COLO668 (cell line): ENCODE measurements at regions not wholly inside any gene's neighbourhood (a gene's known extent, or its start where the extent isn't known, plus 50 kb on each side); places are given as distances from the start of the nearest gene placed in this dataset.
"Not testable (repeated sequence)": the region's sequence is repeated elsewhere in the genome, so short reads cannot be mapped to it uniquely, and the experiment has no call there.

Source experiments
- DNase-seq: peaks from one replicate; lab custom pipeline; 2025; ENCODE audit not compliant: unreplicated experiment; lab: John Stamatoyannopoulos, UW

- no peak for DNase-seq
Measured at GRCh38 chr15:69876064-69876940, 221.4 kb downstream of the TLE3 start.

- DNase-seq, result not testable (repeated sequence)
Measured at GRCh38 chr15:69879963-69880362, 217.8 kb downstream of the TLE3 start.

DNA sequence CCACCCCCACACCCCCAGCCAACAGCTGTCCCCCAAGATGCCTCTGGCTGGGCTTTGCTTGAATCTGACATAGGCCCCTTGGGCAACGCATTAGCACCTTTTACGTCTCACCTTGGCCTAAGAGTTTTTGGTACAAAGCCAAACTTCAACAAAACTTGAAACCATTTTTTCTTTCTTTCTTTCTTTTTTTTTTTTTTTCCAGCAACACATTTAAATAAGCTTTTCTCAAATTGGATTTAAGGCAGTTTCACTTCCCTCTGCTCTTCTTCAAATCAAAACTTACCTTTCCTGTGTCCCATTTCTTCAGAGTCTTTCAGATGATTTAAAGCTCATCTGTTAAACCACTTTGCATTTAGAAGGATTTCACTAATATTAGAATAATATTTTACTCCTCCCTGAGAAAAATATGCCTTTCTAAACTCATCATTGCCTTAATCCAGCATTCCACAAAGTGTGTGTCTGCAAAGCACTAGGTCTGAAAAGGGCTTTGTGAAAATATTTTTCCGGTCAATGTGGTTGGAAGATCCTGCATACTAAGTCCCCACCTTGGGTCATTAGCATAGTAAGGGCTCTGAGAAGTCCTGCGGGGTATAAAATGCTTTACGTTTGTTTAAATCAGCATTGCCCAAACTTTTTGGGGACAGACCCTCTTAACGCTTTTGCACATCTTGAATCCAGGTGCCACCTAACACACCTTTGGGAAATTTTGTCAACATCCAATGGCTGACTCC is 217.0 kb downstream of the TLE3 start:
- no peak for DNase-seq

- DNase-seq, result no peak
Measured at GRCh38 chr15:69881302-69881670, 216.4 kb downstream of the TLE3 start.

GRCh38 chr15:69881766-69882165 is 216.0 kb downstream of the TLE3 start:
- DNase-seq, result no peak

DNA sequence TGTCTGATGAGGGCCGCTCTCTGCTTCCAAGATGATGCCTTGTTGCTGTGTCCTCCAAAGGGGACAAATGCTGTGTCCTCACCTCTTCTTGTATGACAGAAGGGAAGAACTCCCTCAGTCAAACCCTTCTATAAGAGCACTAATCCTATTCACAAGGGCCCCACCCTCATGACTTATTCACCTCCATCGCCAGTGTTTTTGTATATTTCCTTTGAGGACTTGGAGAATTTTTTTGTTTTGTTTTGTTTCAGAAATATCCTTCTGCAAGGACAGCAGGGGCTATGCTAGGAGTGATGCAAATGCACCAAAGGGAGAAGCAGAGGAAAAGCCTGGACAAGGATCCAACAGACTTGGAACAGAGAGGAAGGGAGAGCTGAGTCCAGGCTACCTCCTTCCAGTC is 214.4 kb downstream of the TLE3 start:
- no peak for DNase-seq

DNA sequence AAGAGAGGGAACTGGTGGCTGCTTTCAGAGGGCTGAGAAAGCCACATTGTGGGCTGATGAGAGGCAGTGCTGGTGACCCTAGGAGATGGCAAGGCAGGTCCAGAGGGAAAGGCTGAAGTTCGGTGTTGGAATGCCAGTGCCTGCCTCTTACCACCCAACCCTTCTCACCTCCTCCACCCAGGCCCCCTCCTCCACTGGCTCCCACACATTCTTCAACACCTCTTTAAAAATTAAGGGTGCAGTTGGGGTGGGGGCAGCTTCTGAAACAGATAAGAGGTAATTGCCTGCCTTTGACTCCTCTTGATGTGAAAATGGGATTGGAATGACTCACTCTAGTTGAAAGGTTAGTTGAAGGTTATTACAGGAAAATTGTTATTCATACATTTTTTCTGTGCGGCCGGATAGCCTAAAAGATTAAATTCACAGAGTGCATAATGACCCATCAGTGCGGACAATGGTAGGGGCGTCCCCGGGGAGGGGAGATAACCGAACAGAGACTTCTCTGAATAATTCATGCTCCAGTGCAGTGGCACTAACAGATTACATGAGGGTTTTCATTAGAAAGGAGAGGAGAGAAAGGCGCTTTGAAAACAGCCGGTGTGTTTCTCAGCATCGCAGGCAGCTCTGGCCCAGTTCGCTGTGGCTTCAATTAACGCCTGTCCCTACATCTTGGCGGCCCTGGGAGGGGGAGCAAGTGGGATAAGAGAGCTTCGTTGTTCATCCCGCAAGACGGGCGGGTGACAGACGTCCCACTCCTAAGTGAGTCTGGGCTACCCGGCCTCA is 212.4 kb downstream of the TLE3 start:
- DNase-seq, result no peak

GRCh38 chr15:69887009-69887408 is 210.7 kb downstream of the TLE3 start:
- DNase-seq, result no peak

DNA sequence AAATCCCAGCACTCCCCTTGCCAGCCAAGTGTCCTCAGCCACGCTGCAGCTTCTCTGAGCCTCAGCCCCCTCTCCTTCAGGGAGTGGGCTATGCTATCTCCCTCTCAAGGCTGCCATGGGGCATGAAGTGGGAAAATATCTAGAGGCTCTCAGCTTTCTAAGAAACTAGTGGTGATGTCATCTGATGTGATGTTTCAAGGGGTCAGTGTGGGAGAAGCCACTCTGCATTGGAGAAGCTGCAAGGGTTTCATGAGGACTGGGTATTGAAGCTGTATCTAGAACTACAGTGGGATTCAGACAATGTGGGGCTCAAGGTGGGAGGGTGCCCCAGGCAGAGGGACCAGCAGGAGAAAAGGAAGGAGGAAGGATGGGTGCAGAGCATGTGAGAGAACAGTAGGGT is 210.2 kb downstream of the TLE3 start:
- DNase-seq, result no peak

DNA sequence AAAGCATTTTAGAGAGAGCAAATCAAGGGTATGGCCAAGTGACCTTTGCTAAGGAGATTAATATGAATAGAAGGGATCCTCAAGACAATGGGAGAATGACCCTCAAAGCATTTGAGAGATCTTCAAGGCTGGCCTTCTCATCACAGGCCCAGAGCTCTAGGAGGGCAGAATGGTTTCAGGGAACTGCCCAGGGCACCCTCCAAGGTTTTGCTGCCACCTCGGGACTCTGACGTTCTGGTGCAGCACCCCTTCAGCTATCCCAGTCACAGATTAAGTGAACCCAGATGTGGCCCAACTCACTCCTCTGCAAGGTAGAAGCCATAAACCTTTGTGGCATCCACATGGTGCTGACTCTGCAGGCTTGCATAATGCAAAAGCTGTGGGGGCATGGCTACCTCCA is 209.3 kb downstream of the TLE3 start:
- no peak for DNase-seq

DNA sequence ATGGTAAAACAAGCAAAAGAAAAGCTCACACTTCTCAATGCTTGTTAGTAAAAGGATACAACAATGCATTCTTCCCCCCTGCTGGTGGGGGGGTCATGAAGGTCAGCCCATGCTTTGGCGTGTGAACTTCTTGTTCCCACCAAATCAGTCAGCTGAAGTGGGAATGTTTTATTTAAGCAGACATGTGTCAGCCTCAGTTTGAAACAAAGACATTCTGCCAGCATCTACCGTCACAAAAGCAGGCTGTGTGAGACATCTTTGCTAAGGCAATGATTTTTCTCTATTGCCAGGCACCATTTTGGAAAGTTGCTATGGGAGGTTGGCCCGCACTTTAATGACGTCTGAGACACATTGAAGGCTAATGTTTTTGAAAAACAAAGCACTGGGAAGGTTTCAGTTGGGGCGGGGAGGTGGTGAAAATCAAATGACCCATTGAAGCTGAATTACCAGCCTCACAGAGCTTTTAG is 206.6 kb downstream of the TLE3 start:
- DNase-seq, result no peak

GRCh38 chr15:69891606-69892005 is 206.1 kb downstream of the TLE3 start:
- DNase-seq, result no peak

DNA sequence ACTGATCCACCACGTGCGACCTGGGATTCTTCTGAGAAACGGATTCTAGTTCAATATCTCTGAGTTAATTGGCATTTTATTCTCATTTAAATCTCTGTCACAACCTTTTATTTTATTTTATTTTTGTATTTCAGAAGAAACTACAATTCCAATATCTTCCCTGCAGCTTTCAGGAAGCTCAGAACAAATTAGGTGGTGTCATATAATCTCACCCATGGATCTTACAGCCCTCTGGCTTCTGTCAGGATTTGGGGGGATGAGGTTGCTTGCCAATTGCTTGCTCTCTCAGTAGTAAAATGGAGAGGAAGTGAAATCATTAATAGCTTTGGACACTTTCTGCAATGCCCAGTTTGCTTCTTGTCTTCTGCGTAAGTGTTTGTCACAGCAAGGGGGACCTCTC is 205.4 kb downstream of the TLE3 start:
- no peak for DNase-seq

DNA sequence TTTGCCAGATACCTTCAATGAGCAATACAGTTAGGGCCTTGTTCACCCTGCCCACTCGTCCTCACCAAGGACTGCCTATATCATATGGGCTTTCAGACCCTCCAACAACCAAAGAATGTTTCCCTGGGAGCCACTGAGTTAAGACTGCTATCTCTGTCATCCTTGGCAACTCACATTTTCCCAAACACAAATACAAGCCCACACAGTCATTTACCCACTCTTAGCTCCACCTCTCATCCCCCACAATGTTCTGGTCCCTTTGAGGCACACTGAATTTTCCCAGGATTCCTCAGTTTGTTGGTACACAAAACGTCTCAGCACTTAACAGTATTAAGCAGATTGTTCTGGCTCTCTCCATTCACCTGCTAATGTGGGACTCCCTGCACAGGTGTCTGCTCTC is 204.6 kb downstream of the TLE3 start:
- DNase-seq, result no peak

GRCh38 chr15:69893863-69894262 is 203.9 kb downstream of the TLE3 start:
- DNase-seq, result peak; percentile 19

DNA sequence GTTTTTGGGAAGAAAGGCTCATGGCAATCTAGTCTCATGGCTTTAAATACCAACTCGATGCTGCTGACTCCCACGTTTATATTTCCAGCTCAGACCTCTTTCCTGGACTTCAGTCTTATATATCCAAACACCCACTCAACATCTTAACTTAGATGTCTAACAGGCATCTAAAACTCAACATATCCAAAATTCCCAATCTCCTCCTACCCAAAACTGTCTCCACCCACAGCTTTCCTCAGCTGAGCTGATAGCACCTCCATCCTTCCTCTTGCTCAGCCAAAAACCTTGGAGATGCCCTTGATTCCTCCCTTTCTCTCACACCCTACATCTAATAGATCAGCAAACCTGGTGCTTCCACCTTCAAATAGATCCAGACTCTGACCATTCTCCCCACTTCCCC is 202.5 kb downstream of the TLE3 start:
- DNase-seq, result no peak

DNA sequence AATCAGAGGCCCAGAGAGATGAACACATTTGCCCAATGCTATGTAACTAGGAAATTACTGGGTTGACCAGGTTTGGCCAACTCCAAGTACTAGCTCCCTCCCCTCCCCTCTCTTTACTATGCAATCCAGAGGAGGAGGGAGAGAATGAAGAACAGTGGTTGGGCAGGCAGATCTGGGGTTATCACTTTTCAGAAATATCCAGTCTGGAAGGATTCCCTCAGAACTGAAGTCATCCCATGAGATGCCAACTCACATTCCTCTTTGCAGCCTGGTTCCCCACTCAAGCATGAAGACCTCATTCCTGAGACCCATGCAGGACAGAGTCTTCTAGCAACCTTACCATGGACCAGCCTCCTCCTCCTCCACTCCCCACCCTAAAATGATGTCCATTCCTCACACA is 201.1 kb downstream of the TLE3 start:
- no peak for DNase-seq

GRCh38 chr15:69897061-69897460 is 200.7 kb downstream of the TLE3 start:
- DNase-seq, result no peak

DNA sequence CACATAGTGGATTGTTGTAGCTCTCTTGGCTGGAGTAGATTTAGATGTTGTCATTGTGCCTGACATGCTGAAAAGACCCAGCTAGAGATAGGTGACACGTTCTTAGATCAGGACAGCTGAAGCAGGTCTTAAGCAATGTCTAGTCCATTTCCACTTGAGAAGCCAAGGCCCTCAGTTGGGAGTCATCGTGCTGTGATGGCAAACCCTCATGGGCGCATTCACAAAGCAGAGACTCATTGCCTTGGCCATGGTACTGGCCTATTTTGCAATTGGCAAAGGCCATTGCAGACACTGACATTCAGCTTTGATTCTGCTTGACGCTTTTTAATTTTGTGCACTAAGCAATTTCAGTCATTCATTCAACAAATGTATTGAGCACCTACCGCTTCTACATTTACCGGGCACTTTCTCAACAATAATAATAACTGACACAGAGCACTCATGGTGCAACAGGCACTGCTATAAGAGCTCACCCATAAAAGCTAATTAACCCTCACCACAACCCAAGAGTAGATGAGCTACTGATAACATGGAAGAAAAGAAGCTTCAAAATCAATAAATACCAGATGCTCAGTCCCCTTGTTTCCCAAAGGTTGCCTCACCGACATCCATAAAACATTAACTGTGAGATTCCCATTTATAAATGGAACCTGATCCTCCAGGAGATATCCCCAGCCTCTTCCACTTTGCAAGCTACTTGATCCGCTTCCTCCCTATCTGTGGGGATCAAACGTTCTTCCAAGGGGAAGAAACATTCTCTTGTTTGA is 200.1 kb downstream of the TLE3 start:
- DNase-seq, result peak; percentile 26

- peak; percentile 21 for DNase-seq
Measured at GRCh38 chr15:69898243-69898642, 199.5 kb downstream of the TLE3 start.
